ENCODE measurements at regions not wholly inside any gene's neighbourhood (a gene's known extent, or its start where the extent isn't known, plus 50 kb on each side); places are given as distances from the start of the nearest gene placed in this dataset.

- Histone ChIP-seq H3K9me3 (ENCODE audit: control insufficient read depth, insufficient read depth, low read length) (no peaks in the 10 kb centered on the region), H3K27me3 (ENCODE audit: control insufficient read depth, low read length) (no peaks in the 10 kb centered on the region), H3K9me2 (replicated peaks; ENCODE audit: control insufficient read depth, low read length) (no peaks in the 10 kb centered on the region), H3K4me1 (ENCODE audit: control insufficient read depth, low read length) (no peaks in the 10 kb centered on the region), H3K36me3 (ENCODE audit: control insufficient read depth, low read length) (no peaks in the 10 kb centered on the region), H3K27ac (ENCODE audit: low read depth, low read length) (no peak overlapping the region), H4K20me1 (ENCODE audit: control insufficient read depth, insufficient read depth, low read depth, low read length) (no peaks in the 10 kb centered on the region), H3K4me2 (ENCODE audit: low read length) (no peak overlapping the region), H3K79me2 (ENCODE audit: control insufficient read depth, low read length) (no peaks in the 10 kb centered on the region), H3K4me3 (ENCODE audit: low read length) (no peak overlapping the region), H3F3A (ENCODE audit: control insufficient read depth, insufficient read depth) (no peaks in the 10 kb centered on the region)
- TF ChIP-seq EZH2phosphoT487 (IDR thresholded peaks at IDR 0.05; ENCODE audit: borderline replicate concordance, low read length): no peak
- no peak for TF ChIP-seq CTCF (IDR thresholded peaks at IDR 0.05; ENCODE audit: low read depth, low read length, poor library complexity, severe bottlenecking)
Observed at GRCh38 chr6:98463038-98464000, 371.1 kb upstream of the POU3F2 start.

GRCh38 chr6:98467091-98467490, 367.3 kb upstream of the POU3F2 start:
- Histone ChIP-seq H3F3A (ENCODE audit: control insufficient read depth, insufficient read depth) (no peaks in the 10 kb centered on the region), H3K4me1 (ENCODE audit: control insufficient read depth, low read length) (no peaks in the 10 kb centered on the region), H3K79me2 (ENCODE audit: control insufficient read depth, low read length) (no peaks in the 10 kb centered on the region), H3K9me2 (replicated peaks; ENCODE audit: control insufficient read depth, low read length) (no peaks in the 10 kb centered on the region), H3K4me3 (ENCODE audit: low read length) (no peak overlapping the region), H3K4me2 (ENCODE audit: low read length) (no peak overlapping the region), H3K9me3 (ENCODE audit: control insufficient read depth, insufficient read depth, low read length) (no peaks in the 10 kb centered on the region), H3K27me3 (ENCODE audit: control insufficient read depth, low read length) (no peaks in the 10 kb centered on the region), H3K36me3 (ENCODE audit: control insufficient read depth, low read length) (no peaks in the 10 kb centered on the region), H4K20me1 (ENCODE audit: control insufficient read depth, insufficient read depth, low read depth, low read length) (no peaks in the 10 kb centered on the region), H3K27ac (ENCODE audit: low read depth, low read length) (no peak overlapping the region)
- TF ChIP-seq EZH2phosphoT487 (IDR thresholded peaks at IDR 0.05; ENCODE audit: borderline replicate concordance, low read length) (no peak), CTCF (IDR thresholded peaks at IDR 0.05; ENCODE audit: low read depth, low read length, poor library complexity, severe bottlenecking) (no peak)

- no peaks in the 10 kb centered on the region for H3K9me2 ChIP-seq (replicated peaks; ENCODE audit: control insufficient read depth, low read length)
- no peaks in the 10 kb centered on the region for H4K20me1 ChIP-seq (ENCODE audit: control insufficient read depth, insufficient read depth, low read depth, low read length)
- no peak overlapping the region for H3K4me3 ChIP-seq (ENCODE audit: low read length)
- no peaks in the 10 kb centered on the region for H3K36me3 ChIP-seq (ENCODE audit: control insufficient read depth, low read length)
- H3K4me1 ChIP-seq (ENCODE audit: control insufficient read depth, low read length): no peaks in the 10 kb centered on the region
- TF ChIP-seq CTCF (IDR thresholded peaks at IDR 0.05; ENCODE audit: low read depth, low read length, poor library complexity, severe bottlenecking) (no peak), EZH2phosphoT487 (IDR thresholded peaks at IDR 0.05; ENCODE audit: borderline replicate concordance, low read length) (no peak)
- no peak overlapping the region for H3K4me2 ChIP-seq (ENCODE audit: low read length)
- H3K27me3 ChIP-seq (ENCODE audit: control insufficient read depth, low read length): no peaks in the 10 kb centered on the region
- H3F3A ChIP-seq (ENCODE audit: control insufficient read depth, insufficient read depth): no peaks in the 10 kb centered on the region
- H3K27ac ChIP-seq (ENCODE audit: low read depth, low read length): no peak overlapping the region
- H3K79me2 ChIP-seq (ENCODE audit: control insufficient read depth, low read length): no peaks in the 10 kb centered on the region
- no peaks in the 10 kb centered on the region for H3K9me3 ChIP-seq (ENCODE audit: control insufficient read depth, insufficient read depth, low read length)
Observed at GRCh38 chr6:98467902-98468301, 366.5 kb upstream of the POU3F2 start.
